Mammary epithelial cell (primary cell): ENCODE measurements at regions not wholly inside any gene's neighbourhood (a gene's known extent, or its start where the extent isn't known, plus 50 kb on each side); places are given as distances from the start of the nearest gene placed in this dataset.

Experiments used
- CTCF ChIP-seq, 2 donors: IDR thresholded peaks in 1 of 2; conservative IDR thresholded peaks in 1 of 2; 2 replicates each; pipeline ENCODE4 v1.5.1; 2011 to 2012; ENCODE audit warnings: inconsistent platforms in 2 of 2, low read length in 2 of 2, mild to moderate bottlenecking in 2 of 2, control low read depth in 1 of 2, low read depth in 1 of 2; ENCODE audit not compliant: insufficient read depth in 1 of 2; ENCODE audit errors: extremely low read depth in 1 of 2
- EZH2 ChIP-seq: IDR thresholded peaks from 2 replicates; pipeline ENCODE4 v1.6.1; 2012; ENCODE audit warnings: low read length, inconsistent platforms, borderline replicate concordance

DNA sequence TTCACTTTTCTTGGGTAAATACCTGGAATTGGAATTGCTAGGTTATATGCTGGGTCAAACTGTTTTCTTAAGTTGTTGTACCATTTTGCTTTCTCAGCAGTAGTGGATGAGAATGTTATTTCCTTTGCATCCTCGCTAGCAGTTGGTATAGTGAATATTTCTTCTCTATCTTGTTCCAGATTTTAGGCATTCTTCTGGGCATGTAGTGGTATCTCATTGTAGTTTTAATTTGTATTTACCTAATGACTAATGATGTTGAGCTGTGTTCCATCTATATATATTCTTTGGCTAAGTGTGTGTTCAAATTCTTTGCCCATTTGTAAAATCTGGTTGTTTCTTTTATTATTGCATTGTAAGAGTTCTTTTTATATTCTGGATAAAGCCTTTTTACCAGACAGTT lies 333.3 kb downstream of the MAT2B start:
- TF ChIP-seq CTCF (conservative IDR thresholded peaks at IDR 0.05 in 1 of 2, IDR thresholded peaks at IDR 0.05 in 1 of 2; ENCODE audit: extremely low read depth in 1 of 2, insufficient read depth in 1 of 2, low read depth in 1 of 2, low read length in 2 of 2), result no peak
- TF ChIP-seq EZH2, result no peak
